ENCODE measurements at regions not wholly inside any gene's neighbourhood (a gene's known extent, or its start where the extent isn't known, plus 50 kb on each side); places are given as distances from the start of the nearest gene placed in this dataset.

GRCh38 chr13:48772908-48773307 is 119.2 kb downstream of the CYSLTR2 start:
- peak; percentile 66 for ATAC-seq (ENCODE audit: insufficient read depth, low read depth)
- Histone ChIP-seq H3K36me3 (ENCODE audit: insufficient read depth, low read length) (no peaks in the 10 kb centered on the region), H3K9me3 (ENCODE audit: insufficient read depth, low read length, severe bottlenecking) (peaks cover 7% of the 10 kb centered on the region), H3K4me2 (ENCODE audit: insufficient read depth, low read length) (no peak overlapping the region), H3K4me1 (ENCODE audit: insufficient read depth, low read length) (peaks cover 28% of the 10 kb centered on the region), H3K27ac (ENCODE audit: low read length) (no peak overlapping the region), H3K79me2 (ENCODE audit: insufficient read depth, low read length) (no peaks in the 10 kb centered on the region), H3K4me3 (ENCODE audit: low read depth in 1 of 2, low read length in 2 of 2) (no peak overlapping the region), H4K20me1 (ENCODE audit: insufficient read depth, low read length) (no peaks in the 10 kb centered on the region), H3K27me3 (ENCODE audit: insufficient read depth, low read length, poor library complexity) (no peaks in the 10 kb centered on the region), H3K9ac (ENCODE audit: low read depth, low read length) (no peak overlapping the region), H2AFZ (ENCODE audit: low read depth, low read length) (no peak overlapping the region)
- peak; percentile 32 for DNase-seq
- TF ChIP-seq CTCF (IDR thresholded peaks at IDR 0.05; ENCODE audit: borderline replicate concordance, extremely low read depth, low read length, poor library complexity, severe bottlenecking) (no peak), EZH2 (IDR thresholded peaks at IDR 0.05; ENCODE audit: borderline replicate concordance, low read depth, low read length, severe bottlenecking) (no peak)

GRCh38 chr13:48773531-48774275 is 120.0 kb downstream of the CYSLTR2 start:
- H4K20me1 ChIP-seq (ENCODE audit: insufficient read depth, low read length), result no peaks in the 10 kb centered on the region
- ATAC-seq (ENCODE audit: insufficient read depth, low read depth), result no peak
- TF ChIP-seq EZH2 (IDR thresholded peaks at IDR 0.05; ENCODE audit: borderline replicate concordance, low read depth, low read length, severe bottlenecking) (no peak), CTCF (IDR thresholded peaks at IDR 0.05; ENCODE audit: borderline replicate concordance, extremely low read depth, low read length, poor library complexity, severe bottlenecking) (no peak)
- H3K27me3 ChIP-seq (ENCODE audit: insufficient read depth, low read length, poor library complexity), result no peaks in the 10 kb centered on the region
- no peaks in the 10 kb centered on the region for H3K36me3 ChIP-seq (ENCODE audit: insufficient read depth, low read length)
- H3K4me3 ChIP-seq (ENCODE audit: low read depth in 1 of 2, low read length in 2 of 2), result no peak overlapping the region
- 0 out of 2 replicates have a peak overlapping the region, but pooled peaks have one; percentile 29 for H2AFZ ChIP-seq (ENCODE audit: low read depth, low read length)
- H3K4me2 ChIP-seq (ENCODE audit: insufficient read depth, low read length), result no peak overlapping the region
- no peak overlapping the region for H3K27ac ChIP-seq (ENCODE audit: low read length)
- no peaks in the 10 kb centered on the region for H3K9me3 ChIP-seq (ENCODE audit: insufficient read depth, low read length, severe bottlenecking)
- no peak for DNase-seq
- no peaks in the 10 kb centered on the region for H3K79me2 ChIP-seq (ENCODE audit: insufficient read depth, low read length)
- peaks cover 26% of the 10 kb centered on the region for H3K4me1 ChIP-seq (ENCODE audit: insufficient read depth, low read length)
- H3K9ac ChIP-seq (ENCODE audit: low read depth, low read length), result no peak overlapping the region

DNA sequence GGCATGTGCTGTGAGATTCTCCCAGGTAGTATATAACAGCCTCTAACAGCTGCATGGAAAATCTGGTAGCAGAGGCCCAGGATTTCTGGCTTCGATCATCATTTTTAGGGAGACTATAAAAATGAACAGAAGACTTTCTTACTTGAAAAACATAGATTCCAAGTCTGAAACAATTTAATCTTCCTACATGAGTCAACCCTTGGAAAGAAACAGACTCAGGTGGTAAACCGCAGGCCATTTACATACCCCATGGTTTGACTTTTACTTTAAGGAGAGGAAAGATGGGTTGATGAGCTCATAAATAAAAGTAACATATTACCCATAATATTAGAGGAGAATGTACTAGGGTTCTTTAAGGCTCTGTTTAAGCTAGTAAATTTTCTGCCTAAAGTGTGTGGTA is 121.6 kb downstream of the CYSLTR2 start:
- TF ChIP-seq CTCF (IDR thresholded peaks at IDR 0.05; ENCODE audit: borderline replicate concordance, extremely low read depth, low read length, poor library complexity, severe bottlenecking), result no peak
- no peak for TF ChIP-seq EZH2 (IDR thresholded peaks at IDR 0.05; ENCODE audit: borderline replicate concordance, low read depth, low read length, severe bottlenecking)
- no peaks in the 10 kb centered on the region for H3K79me2 ChIP-seq (ENCODE audit: insufficient read depth, low read length)
- no peak overlapping the region for H3K4me3 ChIP-seq (ENCODE audit: low read depth in 1 of 2, low read length in 2 of 2)
- H3K4me2 ChIP-seq (ENCODE audit: insufficient read depth, low read length), result no peak overlapping the region
- no peak for ATAC-seq (ENCODE audit: insufficient read depth, low read depth)
- H3K27ac ChIP-seq (ENCODE audit: low read length), result no peak overlapping the region
- H3K9me3 ChIP-seq (ENCODE audit: insufficient read depth, low read length, severe bottlenecking), result peaks cover 3% of the 10 kb centered on the region
- H4K20me1 ChIP-seq (ENCODE audit: insufficient read depth, low read length), result no peaks in the 10 kb centered on the region
- no peak for DNase-seq
- no peak overlapping the region for H2AFZ ChIP-seq (ENCODE audit: low read depth, low read length)
- no peaks in the 10 kb centered on the region for H3K36me3 ChIP-seq (ENCODE audit: insufficient read depth, low read length)
- H3K27me3 ChIP-seq (ENCODE audit: insufficient read depth, low read length, poor library complexity), result no peaks in the 10 kb centered on the region
- H3K4me1 ChIP-seq (ENCODE audit: insufficient read depth, low read length), result peaks cover 22% of the 10 kb centered on the region
- H3K9ac ChIP-seq (ENCODE audit: low read depth, low read length), result no peak overlapping the region
